ENCODE measurements at regions not wholly inside any gene's neighbourhood (a gene's known extent, or its start where the extent isn't known, plus 50 kb on each side); places are given as distances from the start of the nearest gene placed in this dataset.
"Not testable (repeated sequence)": the region's sequence is repeated elsewhere in the genome, so short reads cannot be mapped to it uniquely, and the experiment has no call there.

DNA sequence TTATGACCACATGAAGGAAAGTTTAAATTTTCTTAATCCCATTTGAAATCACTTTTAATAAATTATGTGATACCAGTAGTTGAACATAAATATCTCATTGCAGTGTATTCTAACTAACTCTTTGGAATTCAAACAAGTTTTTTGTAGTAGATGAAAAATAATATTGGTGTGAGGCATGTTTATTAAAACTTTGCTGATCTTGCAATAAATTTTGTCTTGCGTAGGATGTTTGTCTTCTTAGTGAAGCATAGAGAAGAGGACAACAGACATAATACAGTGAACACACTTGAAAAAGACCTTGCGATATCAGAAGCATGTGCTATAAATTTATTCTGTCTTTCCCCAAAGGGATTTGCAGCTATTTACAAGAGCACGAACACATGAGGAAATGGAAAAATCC lies 140.7 kb downstream of the HTR1B start:
- no peak for DNase-seq

DNA sequence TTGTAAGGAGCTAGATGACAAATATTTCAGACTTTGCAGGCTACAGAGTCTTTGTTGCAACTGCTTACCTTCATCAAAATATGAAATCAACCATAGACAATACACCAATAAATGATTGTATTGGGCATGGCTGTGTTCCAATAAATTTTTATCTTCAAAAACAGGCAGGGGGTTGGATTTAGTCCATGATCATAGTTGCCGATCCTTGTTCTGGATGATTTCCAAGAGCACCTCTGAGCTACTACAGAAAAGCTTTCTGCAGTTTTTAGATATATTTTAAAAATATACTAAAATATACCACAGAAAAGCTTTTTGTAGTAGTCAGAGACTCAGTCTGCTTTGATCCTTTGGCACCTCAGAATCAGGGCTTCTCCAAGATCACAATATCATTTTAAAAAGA lies 145.0 kb downstream of the HTR1B start:
- no peak for DNase-seq

DNA sequence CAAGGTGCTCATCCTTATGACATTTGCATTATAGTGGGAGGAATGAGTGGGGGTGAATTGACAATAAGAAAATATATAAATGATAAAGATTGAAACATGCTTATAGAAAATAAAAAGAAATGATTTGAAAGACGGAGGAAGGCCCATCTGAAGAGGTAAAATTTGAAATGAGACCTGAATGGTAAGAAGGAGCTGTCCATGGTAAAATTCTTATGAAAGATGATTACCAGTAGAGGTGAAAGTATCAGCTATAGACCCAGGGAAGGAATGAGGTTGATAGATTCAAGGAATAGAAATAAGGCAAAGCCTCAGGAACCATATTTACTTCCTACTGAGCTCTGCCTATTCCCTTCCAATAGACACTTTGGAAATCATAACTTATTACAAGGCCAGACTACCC lies 149.7 kb downstream of the HTR1B start:
- no peak for DNase-seq

DNA sequence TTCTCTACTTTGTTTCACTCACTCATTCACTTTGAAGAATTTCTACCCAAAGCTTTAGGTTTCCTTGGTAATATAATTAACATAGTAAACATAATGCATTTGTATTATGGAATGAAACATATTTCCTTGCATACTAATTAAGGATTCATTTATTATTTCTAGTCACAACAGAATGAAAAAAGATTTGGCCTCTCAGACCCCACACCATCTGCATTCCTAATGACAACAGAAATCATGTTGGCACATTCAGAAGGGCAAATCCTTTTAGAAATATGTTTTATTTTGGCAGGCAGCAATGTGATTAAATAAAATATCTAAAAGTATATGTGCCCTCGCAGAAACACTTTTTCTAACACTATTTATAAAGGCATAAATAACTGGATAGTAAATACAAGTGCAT lies 163.4 kb downstream of the HTR1B start:
- no peak for DNase-seq

DNA sequence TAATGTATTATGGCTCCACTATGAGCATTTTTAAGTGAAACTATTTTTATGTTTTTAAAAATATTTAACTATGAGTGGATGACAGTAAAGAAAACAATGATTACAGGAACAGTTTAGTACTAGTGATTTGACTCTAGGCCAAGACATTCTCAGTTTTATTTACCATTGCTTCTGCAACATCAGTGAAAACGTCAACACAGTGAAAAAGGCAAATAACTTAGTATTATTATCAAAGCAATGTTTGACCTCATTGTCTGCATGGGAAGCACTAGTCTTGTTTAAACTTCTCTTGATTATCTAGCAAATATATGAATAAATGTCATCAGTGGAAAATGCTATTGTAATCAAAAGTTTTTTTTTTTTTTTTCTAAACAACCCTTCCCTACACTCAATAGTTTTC lies 165.0 kb downstream of the HTR1B start:
- no peak for DNase-seq

DNA sequence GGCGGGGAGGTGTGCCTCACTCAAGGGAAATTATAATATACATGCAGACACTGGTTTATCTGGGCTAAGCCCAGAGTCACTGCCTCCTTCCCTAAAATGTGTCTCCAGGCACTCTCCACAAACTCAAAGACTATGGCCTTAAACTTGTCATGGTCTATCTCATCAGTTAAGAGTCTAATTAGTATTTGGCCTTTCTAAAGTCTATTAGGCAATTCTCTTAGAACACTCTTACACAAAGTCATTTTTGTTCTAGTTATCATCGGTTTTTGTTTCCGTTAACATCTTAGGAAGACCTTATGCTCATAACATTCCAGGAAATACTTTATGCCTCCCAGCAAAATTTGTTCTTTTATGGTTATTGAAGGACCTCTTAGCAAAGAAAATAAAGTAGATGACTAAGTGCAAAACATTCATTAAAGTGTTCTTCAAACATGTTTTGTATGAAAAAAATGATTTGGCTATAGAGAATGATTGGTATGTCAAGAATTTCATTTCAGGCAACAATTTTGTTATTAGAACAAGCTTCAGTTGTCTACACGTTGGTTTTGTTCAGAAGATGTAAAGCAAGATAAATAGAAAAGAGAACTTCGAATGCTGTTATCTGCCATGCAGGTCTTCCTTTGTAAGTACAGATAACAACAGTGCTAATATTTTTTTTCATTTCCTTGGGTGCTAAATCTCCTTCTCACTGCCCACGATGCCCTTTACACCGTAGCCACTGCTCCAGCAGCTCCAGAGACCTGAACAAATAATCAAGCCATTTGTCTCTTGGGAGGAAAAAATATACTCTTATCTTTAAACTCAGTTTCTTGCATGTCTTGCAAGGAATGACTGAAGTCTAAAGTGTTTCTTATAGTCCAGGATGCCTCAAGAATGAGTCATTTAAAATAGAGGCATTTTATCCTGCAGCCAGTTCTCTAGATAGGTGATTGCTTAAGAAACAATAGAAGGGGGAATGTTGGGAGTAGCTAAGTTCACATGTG lies 170.4 kb downstream of the HTR1B start:
- DNase-seq = no peak

DNA sequence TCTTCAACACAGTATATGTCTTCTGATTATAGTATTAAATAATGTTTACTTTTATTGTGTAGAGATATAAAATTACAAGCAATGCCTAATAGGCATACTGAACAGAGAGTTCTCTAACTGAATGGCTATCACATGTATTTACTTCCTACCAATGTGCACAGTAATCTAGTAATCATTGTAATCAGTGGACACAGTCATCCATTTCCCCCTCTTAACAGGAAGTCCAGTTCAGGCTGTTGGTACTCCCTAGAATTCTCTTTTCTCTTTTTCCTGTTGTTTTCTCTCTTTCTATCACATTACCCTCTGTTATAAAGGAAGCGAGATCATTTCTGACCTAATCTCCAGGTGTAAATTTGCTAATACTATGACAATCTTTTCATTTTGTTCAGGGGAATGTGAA lies 172.5 kb downstream of the HTR1B start:
- DNase-seq = no peak

DNA sequence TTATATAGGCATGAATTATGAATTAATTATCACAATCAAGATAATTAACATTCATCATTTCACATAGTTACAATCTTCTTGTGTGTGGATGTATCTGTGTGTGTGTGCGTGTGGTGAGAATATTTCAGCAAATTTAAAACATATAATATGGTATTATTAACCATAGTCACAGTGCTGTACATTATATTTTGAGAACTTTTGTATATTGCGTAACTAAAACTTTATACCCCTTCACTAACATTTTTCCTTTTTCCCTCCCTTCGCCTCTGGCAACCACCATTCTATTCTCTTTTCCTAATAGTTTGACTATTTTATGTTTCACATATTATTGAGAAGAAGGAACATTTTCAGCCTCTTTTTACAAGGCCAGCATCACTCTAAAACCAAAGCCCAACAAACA lies 176.8 kb downstream of the HTR1B start:
- DNase-seq = no peak

DNA sequence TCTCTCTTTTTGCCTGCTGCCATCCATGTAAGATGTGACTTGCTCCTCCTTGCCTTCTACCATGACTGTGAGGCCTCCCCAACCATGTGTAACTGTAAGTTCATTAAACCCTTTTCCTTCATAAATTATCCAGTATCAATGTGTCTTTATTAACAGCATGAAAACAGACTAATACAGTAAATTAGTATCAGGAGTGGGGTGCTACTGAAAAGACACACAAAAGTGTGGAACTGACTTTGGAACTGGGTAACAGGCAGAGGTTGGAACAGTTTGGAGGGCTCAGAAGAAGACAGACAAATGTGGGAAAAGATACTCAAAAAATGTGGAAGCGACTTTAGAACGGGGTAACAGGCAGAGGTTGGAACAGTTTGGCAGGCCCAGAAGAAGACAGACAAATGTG lies 189.4 kb downstream of the HTR1B start:
- no peak for DNase-seq

DNA sequence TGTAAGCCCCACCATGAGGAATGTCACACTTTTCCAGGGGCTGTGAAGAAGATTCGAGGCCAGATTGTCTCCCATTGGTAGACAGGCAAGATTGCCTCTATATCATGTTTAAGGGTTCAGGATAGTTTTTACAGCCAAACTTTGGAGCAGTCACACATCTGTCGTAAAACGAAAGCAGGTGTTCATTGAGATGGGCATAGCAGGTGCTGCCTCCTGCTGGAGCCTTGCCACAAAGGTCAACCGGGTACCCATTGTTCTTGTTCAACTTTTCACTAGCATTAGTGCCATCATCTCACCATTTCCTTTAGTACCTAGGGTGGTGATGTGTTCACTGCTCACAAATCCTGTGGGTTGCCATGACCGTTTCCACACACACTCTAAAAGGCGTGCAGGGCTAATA lies 198.3 kb downstream of the HTR1B start:
- no peak for DNase-seq

DNA sequence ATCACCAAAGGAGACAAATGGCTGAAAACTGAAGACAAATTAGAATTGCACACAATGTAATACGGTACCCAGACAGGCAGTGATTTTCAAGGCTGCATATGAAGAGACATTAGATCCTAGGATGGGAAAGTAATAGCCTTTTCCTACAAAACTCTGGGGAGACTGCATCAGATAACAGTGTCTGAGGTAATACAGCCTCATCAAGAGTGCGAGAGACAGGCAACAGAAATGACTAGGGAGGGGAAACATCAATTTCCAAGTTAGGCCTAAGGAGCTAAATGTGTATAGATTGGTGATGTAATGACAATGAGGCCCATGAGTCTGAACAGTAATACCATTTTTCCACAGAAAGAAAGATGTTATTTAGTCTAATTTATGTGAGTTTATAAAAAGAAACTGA lies 200.3 kb downstream of the HTR1B start:
- DNase-seq = no peak

DNA sequence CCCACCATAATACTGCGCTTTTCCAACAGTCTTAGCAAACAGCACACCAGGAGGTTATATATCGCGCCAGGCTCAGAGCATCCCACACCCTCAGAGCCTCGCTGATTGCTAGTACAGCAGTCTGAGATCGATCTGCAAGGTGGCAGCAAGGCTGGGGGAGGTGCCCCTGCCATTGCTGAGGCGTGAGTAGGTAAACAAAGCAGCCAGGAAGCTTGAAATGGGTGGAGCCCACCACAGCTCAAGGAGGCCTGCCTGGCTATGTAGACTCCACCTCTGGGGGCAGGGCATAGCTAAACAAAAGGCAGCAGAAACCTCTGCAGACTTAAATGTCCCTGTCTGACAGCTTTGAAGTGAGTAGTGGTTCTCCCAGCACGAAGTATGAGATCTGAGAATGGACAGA lies 211.5 kb downstream of the HTR1B start:
- DNase-seq = not testable (repeated sequence)

DNA sequence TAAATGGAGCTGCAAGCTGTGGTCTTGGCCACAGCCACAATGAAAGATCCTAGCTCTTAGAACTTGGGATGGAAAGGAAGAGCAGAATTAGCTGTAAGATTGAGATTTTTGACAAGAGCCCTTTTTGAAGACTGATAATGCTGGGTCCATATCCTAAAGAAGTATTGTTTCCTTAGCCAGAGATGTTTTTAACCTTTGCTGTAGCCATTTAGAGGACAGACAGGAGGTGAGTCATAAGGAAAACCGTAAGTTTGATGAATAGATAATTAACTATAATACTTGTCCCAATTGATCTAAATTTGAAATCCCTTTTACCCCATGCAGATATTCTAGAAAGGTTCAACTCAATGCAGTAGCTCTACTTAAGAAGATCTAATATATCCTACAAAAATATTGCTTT lies 213.7 kb downstream of the HTR1B start:
- DNase-seq = no peak

DNA sequence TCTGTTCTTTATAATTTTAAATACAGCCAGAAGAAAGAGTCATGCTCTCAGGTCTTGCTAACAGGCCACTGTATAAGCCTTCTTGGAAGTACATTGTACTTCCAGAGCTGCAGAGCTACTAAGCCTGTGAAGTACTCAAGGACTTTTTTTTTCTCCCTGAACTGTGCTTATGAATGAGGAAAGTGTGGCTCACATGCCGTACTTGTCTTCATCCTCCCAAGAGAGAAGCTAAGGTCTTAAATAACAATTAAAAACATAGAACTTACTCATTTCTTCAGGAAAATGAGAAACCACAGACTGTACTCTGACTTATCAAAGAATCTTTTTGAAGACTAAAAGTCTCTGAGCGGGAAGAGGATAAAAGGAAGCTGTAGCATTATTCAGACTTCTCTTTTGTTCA lies 218.3 kb downstream of the HTR1B start:
- no peak for DNase-seq

DNA sequence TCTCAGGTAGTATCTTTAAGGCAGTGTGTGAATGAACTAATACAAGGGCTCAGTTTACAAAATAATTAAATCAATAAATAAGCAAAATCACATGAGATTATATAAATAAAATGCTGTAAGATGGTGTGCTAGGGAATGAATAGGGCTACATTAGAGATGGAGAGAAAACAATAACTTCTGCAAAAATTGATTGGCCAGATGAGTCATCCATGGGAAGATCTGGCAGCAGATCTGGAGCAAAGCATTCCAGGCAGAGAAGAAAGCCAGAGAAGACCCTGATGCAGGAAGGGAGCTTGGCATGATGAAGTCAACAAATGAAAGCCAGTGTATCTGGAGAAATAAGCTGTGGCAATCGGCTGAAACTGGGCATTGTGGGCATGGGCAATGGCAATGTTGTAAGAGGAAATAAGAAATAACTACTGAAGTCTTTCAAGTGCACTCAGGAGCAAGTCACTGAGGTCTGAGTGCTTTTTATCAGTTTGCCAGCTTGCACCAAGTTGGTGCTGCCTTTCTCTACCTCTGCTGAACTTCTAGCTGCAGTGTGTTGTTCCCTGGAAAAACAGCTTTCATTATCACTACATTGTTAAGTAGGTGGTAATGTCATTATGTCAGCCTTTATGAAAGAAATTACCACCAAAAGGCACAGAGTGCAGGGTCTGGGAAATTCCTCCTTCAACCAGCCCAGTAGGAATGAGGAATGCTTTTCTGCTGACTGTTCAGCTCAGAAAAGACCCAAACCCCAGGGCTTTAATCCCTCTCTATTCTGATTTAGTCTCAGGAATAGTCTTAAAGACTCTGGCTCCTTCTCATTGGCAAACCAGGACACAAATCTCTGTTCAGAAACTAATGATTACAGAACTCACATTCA lies 231.6 kb downstream of the HTR1B start:
- DNase-seq = no peak

DNA sequence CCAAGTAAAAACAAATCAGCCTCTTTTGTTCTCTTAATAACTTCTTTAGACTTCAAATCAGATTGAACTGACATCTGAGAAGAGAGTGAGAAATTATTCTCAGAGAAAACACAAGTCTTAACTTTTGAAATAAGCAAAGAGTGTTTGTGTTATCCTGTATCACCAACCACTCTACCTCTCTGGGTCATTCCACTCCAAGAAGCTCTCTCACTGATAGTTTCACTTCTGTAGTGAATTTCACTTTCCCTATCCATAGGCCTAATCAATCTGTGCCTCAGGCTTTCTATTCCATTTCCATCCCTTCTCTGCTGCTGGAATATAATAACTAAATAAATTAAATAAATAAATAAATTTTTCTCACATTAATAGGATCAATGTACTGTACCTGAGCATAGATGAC lies 235.0 kb downstream of the HTR1B start:
- no peak for DNase-seq

DNA sequence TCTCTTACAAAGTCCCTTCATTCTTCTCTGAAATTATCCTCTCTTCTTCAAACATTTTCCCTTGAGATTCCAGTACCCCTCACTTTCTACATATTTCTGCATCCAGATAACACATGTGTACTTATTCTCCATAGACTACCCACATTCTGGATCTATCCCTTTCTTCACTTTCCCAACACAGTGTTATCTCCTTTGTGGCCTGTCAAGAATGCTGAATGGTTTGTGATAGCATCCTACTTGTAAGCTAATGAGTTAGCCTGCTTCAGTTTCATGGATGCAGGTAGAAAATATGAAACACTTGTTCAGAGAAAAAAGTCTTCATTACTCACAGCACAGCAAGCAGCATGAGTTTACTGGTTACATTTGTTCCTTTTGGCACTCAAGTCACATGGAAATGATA lies 245.4 kb downstream of the HTR1B start:
- no peak for DNase-seq

DNA sequence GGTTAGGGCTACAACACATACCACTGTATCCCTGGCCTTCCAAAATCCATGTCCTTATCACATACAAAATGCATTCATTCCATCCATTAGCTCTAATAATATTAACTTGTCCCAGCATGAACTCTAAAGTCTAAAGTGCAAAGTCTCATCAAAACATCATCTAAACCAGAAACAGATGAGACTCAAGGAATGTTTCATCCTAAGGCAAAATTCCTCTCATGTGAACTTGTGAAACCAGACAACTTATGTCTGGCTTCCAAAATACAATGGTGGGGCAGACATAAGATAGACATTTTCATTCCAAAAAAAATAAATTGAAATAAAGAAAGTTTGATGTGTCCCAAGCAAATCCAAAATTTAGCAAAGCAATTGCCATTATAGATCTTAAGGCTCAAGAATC lies 257.4 kb downstream of the HTR1B start:
- DNase-seq = no peak

DNA sequence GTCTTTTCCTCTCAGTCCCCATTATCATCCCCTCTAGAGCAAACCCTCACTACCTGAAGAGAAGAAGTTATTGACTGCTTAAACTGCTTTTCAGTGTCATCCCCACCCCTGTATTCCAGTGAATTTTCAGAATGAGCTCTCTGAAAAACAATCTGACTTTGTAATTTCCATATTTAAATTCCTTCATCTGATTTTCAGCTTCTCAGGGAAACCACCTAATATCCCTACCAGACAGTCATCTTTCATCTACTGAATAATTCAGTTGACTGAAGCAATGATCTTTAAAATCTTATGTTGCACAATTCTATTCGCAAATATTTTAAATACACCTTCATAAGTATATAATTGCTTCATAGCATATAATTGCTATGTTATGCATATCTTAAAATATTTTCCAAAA lies 258.7 kb downstream of the HTR1B start:
- no peak for DNase-seq

DNA sequence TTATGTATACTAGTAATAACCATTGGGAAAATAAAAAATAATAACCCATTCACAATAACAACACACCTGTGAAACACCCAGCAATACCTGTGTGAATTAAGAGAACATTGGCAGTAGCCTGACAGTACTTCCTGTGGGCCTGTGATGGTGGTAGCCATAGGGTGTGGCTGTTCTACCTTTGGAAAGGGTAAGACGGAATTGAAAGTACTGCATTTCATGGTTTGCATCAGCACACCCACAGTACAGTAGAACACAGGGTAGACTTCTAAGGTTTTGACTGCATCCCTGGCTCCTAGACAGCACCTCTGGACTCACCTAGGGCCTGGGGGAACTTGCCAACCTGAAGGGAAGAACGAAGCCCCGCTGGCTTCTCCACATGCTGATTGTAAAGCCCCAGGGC lies 279.8 kb downstream of the HTR1B start:
- no peak for DNase-seq

DNA sequence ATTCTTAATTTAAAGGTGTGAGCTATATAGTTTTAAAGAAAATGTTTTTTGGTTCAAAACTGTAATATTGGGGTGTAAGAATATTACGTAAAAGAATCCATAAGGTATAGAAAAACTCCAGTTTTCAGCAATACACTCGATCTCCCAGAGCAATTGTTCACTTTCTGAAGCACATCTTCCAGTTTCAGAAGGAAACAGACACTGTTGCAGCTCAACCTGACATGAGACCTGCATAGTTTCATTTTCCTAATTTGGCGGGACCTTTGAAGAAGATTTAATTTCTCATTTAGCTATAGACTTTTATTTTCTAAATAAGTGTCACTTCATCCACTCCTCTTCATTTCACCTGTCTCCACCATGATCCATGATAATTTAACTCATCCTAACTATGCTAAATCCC lies 281.5 kb downstream of the HTR1B start:
- DNase-seq = no peak

DNA sequence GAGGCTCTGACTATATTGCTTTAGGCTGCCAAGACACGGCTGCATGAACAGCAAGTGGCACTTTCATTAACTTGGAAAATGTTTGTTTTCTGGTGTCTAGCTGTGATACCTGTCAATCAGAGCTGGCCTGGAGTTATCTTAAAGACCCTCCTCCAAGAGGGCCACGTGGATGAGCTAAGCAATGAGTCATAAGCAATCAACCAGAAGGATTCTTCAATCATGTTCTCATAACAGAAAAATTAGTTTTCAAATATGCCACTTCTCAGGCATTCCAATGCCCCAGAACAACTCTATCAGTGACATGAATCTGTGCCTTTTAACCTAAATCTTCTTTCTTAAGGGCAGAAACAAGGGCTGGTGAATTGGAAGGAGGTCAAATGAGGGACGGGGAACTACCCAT lies 283.0 kb downstream of the HTR1B start:
- DNase-seq = no peak

DNA sequence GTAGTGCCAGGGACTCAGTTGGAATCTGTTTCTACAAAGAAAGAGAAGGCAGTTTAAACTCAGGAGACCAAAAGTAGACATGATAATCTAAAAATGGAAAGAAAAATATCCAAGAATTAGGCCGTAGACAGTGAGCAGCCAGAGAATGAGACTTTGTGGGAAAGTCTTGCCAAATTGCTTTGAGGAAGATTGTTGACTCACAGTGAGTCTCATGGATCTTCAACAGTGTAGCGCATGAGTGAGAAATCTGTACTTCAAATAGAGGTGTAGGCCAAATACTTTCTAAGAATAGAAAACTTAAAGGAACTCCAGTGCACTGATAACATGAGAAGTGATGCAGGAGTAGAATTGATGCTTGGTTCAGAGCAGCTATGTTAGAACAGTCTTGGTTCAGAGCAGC lies 284.5 kb downstream of the HTR1B start:
- no peak for DNase-seq

DNA sequence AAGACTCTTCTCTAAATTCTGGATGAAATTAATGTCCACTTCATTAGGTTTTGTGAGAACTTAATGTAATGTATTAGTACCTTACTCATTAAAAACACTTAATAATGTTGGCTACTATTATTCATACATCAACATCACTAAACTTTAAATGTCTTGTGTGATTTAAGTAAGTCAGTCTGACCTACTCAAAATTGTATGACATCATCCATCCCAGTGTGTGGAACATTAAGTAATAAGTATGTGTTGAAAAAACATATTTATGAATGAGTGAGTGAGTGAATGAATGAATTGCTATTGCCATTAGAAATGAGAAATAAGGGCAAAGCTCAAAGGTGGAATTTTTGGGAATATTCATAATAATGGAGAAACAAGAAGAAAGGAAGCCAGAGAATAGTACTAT lies 285.8 kb downstream of the HTR1B start:
- no peak for DNase-seq

Data from activated CD4-positive, alpha-beta T cell treated with anti-CD3 and anti-CD28 coated beads, Interleukin-2, Interleukin-6, amounts not matched to agents 100 ng/mL and 50 ng/mL, durations not matched to agents 16 hours and 8 hours (primary cell).